ENCODE measurements at regions not wholly inside any gene's neighbourhood (a gene's known extent, or its start where the extent isn't known, plus 50 kb on each side); places are given as distances from the start of the nearest gene placed in this dataset.

- POLR2A ChIA-PET = no interaction called here
These were observed 807.2 kb upstream of the MBL2 start for GRCh38 chr10:53579773-53580172.

More at GRCh38 chr10:53579773-53580172, 807.2 kb upstream of the MBL2 start:
- ATAC-seq (no peak), DNase-seq (ENCODE audit: low read depth, low spot score) (no peak)
- Histone ChIP-seq H3K4me2 (ENCODE audit: low read length) (no peak overlapping the region), H3K9ac (ENCODE audit: low read length) (no peak overlapping the region), H3K27ac (ENCODE audit: low read depth, low read length) (no peak overlapping the region), H3K79me2 (ENCODE audit: insufficient read depth, low read length) (no peaks in the 10 kb centered on the region), H3K9me2 (ENCODE audit: insufficient read depth) (no peaks in the 10 kb centered on the region), H3K4me3 (replicated peaks in 1 of 2; ENCODE audit: low read depth in 1 of 2, low read length in 2 of 2) (no peak overlapping the region), H3K36me3 (ENCODE audit: control insufficient read depth in 1 of 2, insufficient read depth in 2 of 2, low read length in 2 of 2) (no peaks in the 10 kb centered on the region; a peak in 1 of 4 replicates), H3K9me3 (ENCODE audit: control insufficient read depth in 1 of 2, insufficient read depth in 1 of 2, low read depth in 1 of 2, low read length in 2 of 2) (peaks cover 8 to 16% of the 10 kb centered on the region in 2 experiments; a peak in 2 of 4 replicates), H2AFZ (ENCODE audit: low read depth, low read length, poor library complexity, severe bottlenecking) (no peak overlapping the region), H3K4me1 (ENCODE audit: control insufficient read depth in 1 of 2, insufficient read depth in 2 of 2, low read length in 2 of 2) (no peaks in the 10 kb centered on the region), H4K20me1 (ENCODE audit: insufficient read depth) (no peaks in the 10 kb centered on the region), H3K27me3 (ENCODE audit: insufficient read depth, low read length) (no peaks in the 10 kb centered on the region)
- BruUV-seq (replicated peaks) = no TSS peak
- intact Hi-C loops (cut with micrococcal nuclease) = no loop called here
- RAD21 ChIA-PET (ENCODE audit: low non-redundant PET in 1 of 2, low total read pairs in 2 of 2, uncharacterized antibody in 2 of 2, unreplicated experiment in 2 of 2) = no interaction called here
- CTCF ChIA-PET = no interaction called here
- no peak for TF ChIP-seq SRF (IDR thresholded peaks at IDR 0.05; ENCODE audit: low read depth)
- TF ChIP-seq ZFX (IDR thresholded peaks at IDR 0.05) = no peak
- no peak for TF ChIP-seq EZH2phosphoT487 (IDR thresholded peaks at IDR 0.05; ENCODE audit: borderline replicate concordance)
- no peak for TF ChIP-seq ZNF274 (IDR thresholded peaks at IDR 0.05; ENCODE audit: low read depth, low read length)
- TF ChIP-seq, protein P1, sequence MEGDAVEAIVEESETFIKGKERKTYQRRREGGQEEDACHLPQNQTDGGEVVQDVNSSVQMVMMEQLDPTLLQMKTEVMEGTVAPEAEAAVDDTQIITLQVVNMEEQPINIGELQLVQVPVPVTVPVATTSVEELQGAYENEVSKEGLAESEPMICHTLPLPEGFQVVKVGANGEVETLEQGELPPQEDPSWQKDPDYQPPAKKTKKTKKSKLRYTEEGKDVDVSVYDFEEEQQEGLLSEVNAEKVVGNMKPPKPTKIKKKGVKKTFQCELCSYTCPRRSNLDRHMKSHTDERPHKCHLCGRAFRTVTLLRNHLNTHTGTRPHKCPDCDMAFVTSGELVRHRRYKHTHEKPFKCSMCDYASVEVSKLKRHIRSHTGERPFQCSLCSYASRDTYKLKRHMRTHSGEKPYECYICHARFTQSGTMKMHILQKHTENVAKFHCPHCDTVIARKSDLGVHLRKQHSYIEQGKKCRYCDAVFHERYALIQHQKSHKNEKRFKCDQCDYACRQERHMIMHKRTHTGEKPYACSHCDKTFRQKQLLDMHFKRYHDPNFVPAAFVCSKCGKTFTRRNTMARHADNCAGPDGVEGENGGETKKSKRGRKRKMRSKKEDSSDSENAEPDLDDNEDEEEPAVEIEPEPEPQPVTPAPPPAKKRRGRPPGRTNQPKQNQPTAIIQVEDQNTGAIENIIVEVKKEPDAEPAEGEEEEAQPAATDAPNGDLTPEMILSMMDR (IDR thresholded peaks at IDR 0.05 in 2 of 3, conservative IDR thresholded peaks at IDR 0.05 in 1 of 3; ENCODE audit: borderline replicate concordance in 1 of 3, insufficient read depth in 1 of 3, low read depth in 2 of 3, low read length in 2 of 3) = no peak
- no peak for TF ChIP-seq ZBTB33 (IDR thresholded peaks at IDR 0.05; ENCODE audit: extremely low read depth, insufficient replicate concordance, low read length)
- TF ChIP-seq FOSL1 (IDR thresholded peaks at IDR 0.05; ENCODE audit: low read depth) = no peak
- no peak for TF ChIP-seq EZH2 (IDR thresholded peaks at IDR 0.05)
- no peak for TF ChIP-seq ATF3 (IDR thresholded peaks at IDR 0.05)
- TF ChIP-seq JUND (IDR thresholded peaks at IDR 0.05) = no peak
- TF ChIP-seq POLR2A (IDR thresholded peaks at IDR 0.05; ENCODE audit: borderline replicate concordance, extremely low read depth, insufficient read depth, insufficient read length) = no peak
- TF ChIP-seq CEBPB (IDR thresholded peaks at IDR 0.05; ENCODE audit: low read depth) = no peak
- no peak for TF ChIP-seq POLR2AphosphoS5 (IDR thresholded peaks at IDR 0.05; ENCODE audit: low read depth, low read length)
- TF ChIP-seq, protein P2, sequence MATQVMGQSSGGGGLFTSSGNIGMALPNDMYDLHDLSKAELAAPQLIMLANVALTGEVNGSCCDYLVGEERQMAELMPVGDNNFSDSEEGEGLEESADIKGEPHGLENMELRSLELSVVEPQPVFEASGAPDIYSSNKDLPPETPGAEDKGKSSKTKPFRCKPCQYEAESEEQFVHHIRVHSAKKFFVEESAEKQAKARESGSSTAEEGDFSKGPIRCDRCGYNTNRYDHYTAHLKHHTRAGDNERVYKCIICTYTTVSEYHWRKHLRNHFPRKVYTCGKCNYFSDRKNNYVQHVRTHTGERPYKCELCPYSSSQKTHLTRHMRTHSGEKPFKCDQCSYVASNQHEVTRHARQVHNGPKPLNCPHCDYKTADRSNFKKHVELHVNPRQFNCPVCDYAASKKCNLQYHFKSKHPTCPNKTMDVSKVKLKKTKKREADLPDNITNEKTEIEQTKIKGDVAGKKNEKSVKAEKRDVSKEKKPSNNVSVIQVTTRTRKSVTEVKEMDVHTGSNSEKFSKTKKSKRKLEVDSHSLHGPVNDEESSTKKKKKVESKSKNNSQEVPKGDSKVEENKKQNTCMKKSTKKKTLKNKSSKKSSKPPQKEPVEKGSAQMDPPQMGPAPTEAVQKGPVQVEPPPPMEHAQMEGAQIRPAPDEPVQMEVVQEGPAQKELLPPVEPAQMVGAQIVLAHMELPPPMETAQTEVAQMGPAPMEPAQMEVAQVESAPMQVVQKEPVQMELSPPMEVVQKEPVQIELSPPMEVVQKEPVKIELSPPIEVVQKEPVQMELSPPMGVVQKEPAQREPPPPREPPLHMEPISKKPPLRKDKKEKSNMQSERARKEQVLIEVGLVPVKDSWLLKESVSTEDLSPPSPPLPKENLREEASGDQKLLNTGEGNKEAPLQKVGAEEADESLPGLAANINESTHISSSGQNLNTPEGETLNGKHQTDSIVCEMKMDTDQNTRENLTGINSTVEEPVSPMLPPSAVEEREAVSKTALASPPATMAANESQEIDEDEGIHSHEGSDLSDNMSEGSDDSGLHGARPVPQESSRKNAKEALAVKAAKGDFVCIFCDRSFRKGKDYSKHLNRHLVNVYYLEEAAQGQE (IDR thresholded peaks at IDR 0.05; ENCODE audit: low read depth) = no peak
- TF ChIP-seq YY1 (IDR thresholded peaks at IDR 0.05; ENCODE audit: extremely low read depth, insufficient replicate concordance, low read depth, low read length) = no peak
- TF ChIP-seq SIN3A (IDR thresholded peaks at IDR 0.05; ENCODE audit: low read depth) = no peak
- TF ChIP-seq MAX (IDR thresholded peaks at IDR 0.05) = no peak
